Neural progenitor cell (in vitro differentiated cells): ENCODE measurements at regions not wholly inside any gene's neighbourhood (a gene's known extent, or its start where the extent isn't known, plus 50 kb on each side); places are given as distances from the start of the nearest gene placed in this dataset.

Experiments used
- DNase-seq: peaks from one replicate; pipeline ENCODE4 v3.0.0-alpha.2; 2016; ENCODE audit warnings: low spot score
- H2AFZ ChIP-seq: fragments of 200-600 bp; sonication (generic); replicated peaks from 2 replicates; pipeline ENCODE4 v1.6.1; 2016; ENCODE audit warnings: antibody characterized with exemption
- H3F3A ChIP-seq: fragments of 200-600 bp; sonication (generic); 2 replicates; pipeline ENCODE4 v1.6.1; 2016; ENCODE audit warnings: antibody characterized with exemption, low read depth
- H3K27ac ChIP-seq: fragments of 200-600 bp; sonication (generic); 2 replicates; pipeline ENCODE4 v1.5.1; 2016; ENCODE audit warnings: mild to moderate bottlenecking
- H3K27me3 ChIP-seq: fragments of 200-600 bp; sonication (generic); 2 replicates; pipeline ENCODE4 v1.6.1; 2016; ENCODE audit warnings: mild to moderate bottlenecking, moderate library complexity
- H3K36me3 ChIP-seq: fragments of 200-600 bp; sonication (generic); 2 replicates; pipeline ENCODE4 v1.5.1; 2016
- H3K4me1 ChIP-seq: fragments of 200-600 bp; sonication (generic); 2 replicates; pipeline ENCODE4 v1.6.1; 2016; ENCODE audit warnings: mixed run types
- H3K4me2 ChIP-seq: fragments of 200-600 bp; sonication (generic); 2 replicates; pipeline ENCODE4 v1.6.1; 2016
- H3K4me3 ChIP-seq: fragments of 200-600 bp; sonication (generic); 2 replicates; pipeline ENCODE4 v1.5.1; 2016
- H3K79me2 ChIP-seq: fragments of 200-600 bp; sonication (generic); 2 replicates; pipeline ENCODE4 v1.6.1; 2016; ENCODE audit warnings: low read depth
- H3K9ac ChIP-seq: fragments of 200-600 bp; sonication (generic); 2 replicates; pipeline ENCODE4 v1.6.1; 2016
- H3K9me3 ChIP-seq: fragments of 200-600 bp; sonication (generic); 2 replicates; pipeline ENCODE4 v1.5.1; 2016; ENCODE audit warnings: low read depth
- H4K20me1 ChIP-seq: fragments of 200-600 bp; sonication (generic); 2 replicates; pipeline ENCODE4 v1.6.1; 2016; ENCODE audit warnings: low read depth
- H3K27ac Mint-ChIP-seq: 3 replicates; pipeline ENCODE4 v1.8.0; 2021; ENCODE audit warnings: mixed read lengths
- H3K27me3 Mint-ChIP-seq: 2 replicates; pipeline ENCODE4 v1.8.0; 2022; ENCODE audit warnings: low read depth, mild to moderate bottlenecking, inconsistent platforms, moderate library complexity, mixed read lengths; ENCODE audit not compliant: insufficient read depth
- H3K36me3 Mint-ChIP-seq: 3 replicates; pipeline ENCODE4 v1.8.0; 2021; ENCODE audit warnings: mixed read lengths
- H3K4me1 Mint-ChIP-seq: 3 replicates; pipeline ENCODE4 v1.8.0; 2021; ENCODE audit warnings: mixed read lengths
- H3K4me3 Mint-ChIP-seq: 3 replicates; pipeline ENCODE4 v1.8.0; 2021; ENCODE audit warnings: mild to moderate bottlenecking, moderate library complexity, mixed read lengths
- H3K9me3 Mint-ChIP-seq: 3 replicates; pipeline ENCODE4 v1.8.0; 2020; ENCODE audit warnings: mixed read lengths
- CTCF ChIP-seq: fragments of 200-600 bp; sonication (generic); IDR thresholded peaks from 2 replicates; pipeline ENCODE4 v1.5.1; 2017; ENCODE audit warnings: antibody characterized with exemption, mild to moderate bottlenecking
- EZH2 ChIP-seq: fragments of 200-600 bp; sonication (generic); IDR thresholded peaks from 2 replicates; pipeline ENCODE4 v1.6.1; 2017; ENCODE audit warnings: antibody characterized with exemption, mild to moderate bottlenecking, moderate library complexity
- EZH2phosphoT487 ChIP-seq: fragments of 200-600 bp; sonication (generic); IDR thresholded peaks from 2 replicates; pipeline ENCODE4 v1.6.1; 2017; ENCODE audit warnings: antibody characterized with exemption

DNA sequence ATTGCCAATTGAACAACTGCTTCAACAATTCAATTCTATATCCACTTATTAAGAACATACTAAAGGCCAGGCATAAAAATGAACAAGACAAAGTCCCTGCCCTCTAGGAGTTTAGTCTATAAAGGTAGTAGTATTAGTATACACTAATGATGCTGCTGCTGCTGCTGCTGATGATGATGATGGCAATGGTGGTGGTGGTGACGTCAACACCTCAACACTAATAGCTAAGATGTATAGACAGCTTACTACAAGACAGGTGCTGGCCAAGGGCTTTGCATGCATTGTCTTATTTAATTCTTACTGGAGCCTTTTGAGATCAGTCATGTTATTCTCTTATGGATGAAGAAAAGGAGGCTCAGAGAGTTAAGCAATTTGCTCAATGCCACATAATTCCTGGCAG lies 164.4 kb upstream of the ASIC2 start:
- no peaks in the 10 kb centered on the region for H3K36me3 ChIP-seq
- peaks cover 7% of the 10 kb centered on the region for H3K4me1 Mint-ChIP-seq
- no peaks in the 10 kb centered on the region for H3K9me3 Mint-ChIP-seq
- TF ChIP-seq EZH2phosphoT487 (no peak), CTCF (no peak), EZH2 (no peak)
- H3K27me3 ChIP-seq: peaks cover 21% of the 10 kb centered on the region
- no peak overlapping the region for H3K4me2 ChIP-seq
- H3K9ac ChIP-seq: no peak overlapping the region
- peaks cover 8% of the 10 kb centered on the region for H3K4me1 ChIP-seq
- H3K9me3 ChIP-seq: no peaks in the 10 kb centered on the region
- no peaks in the 10 kb centered on the region for H3K36me3 Mint-ChIP-seq
- H3K79me2 ChIP-seq: no peaks in the 10 kb centered on the region
- H3K27me3 Mint-ChIP-seq: peaks cover 12% of the 10 kb centered on the region
- H3K4me3 ChIP-seq: no peak overlapping the region
- H3K27ac Mint-ChIP-seq: no peak overlapping the region
- no peak overlapping the region for H3K4me3 Mint-ChIP-seq
- no peak overlapping the region for H2AFZ ChIP-seq
- no peak overlapping the region for H3K27ac ChIP-seq
- no peaks in the 10 kb centered on the region for H3F3A ChIP-seq
- H4K20me1 ChIP-seq: no peaks in the 10 kb centered on the region
- DNase-seq: no peak

DNA sequence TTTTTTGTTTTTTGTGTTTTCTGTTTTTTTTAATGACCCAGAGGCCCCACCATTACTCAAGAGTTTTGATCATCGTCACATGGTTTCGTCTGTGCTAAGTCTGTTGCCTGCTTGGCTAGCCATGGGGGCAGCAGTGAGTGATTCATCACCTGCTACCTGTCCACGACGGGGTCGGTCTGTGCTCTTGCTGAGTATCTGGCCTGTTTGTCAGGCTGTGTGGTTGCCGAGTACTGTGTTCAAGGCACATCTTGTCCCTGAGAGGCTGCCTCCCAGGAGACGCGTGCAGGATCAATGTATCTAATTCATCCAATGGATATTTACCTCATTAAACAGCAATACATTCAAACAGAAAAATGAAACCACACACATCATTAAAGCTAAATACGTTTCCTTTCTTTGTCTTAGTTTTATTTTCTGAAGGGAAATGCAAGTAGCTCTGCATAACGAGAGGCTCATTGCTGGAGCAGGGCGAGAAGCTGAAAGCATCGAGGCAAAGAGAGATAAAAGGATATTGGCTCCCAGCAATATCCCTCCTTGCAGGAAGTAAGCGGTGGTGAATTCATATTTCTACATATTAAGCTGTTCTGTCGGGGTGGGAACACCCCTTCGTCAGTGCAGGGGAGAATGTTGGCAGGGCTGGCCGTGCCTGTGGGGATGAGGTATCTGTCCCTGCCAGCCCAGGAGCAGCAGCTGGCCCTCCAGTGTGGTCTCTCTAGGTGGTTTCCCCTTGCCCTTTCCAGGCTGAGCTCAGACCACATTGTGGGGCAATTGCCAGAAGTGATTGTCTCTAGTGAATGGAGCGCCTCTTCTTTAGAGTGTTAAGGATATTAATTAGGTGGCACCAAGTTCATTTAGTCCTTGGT lies 166.2 kb upstream of the ASIC2 start:
- H3K27ac ChIP-seq: no peak overlapping the region
- no peaks in the 10 kb centered on the region for H3K9me3 ChIP-seq
- no peaks in the 10 kb centered on the region for H3F3A ChIP-seq
- Mint-ChIP-seq H3K27ac (no peak overlapping the region), H3K4me1 (no peaks in the 10 kb centered on the region), H3K36me3 (no peaks in the 10 kb centered on the region), H3K27me3 (peaks cover 12% of the 10 kb centered on the region), H3K4me3 (no peak overlapping the region), H3K9me3 (no peaks in the 10 kb centered on the region)
- H4K20me1 ChIP-seq: no peaks in the 10 kb centered on the region
- no peak overlapping the region for H2AFZ ChIP-seq
- DNase-seq: no peak
- no peaks in the 10 kb centered on the region for H3K36me3 ChIP-seq
- no peak overlapping the region for H3K4me3 ChIP-seq
- no peak overlapping the region for H3K9ac ChIP-seq
- TF ChIP-seq EZH2phosphoT487 (no peak), EZH2 (no peak), CTCF (no peak)
- H3K27me3 ChIP-seq: peaks cover 21% of the 10 kb centered on the region
- no peaks in the 10 kb centered on the region for H3K4me1 ChIP-seq
- no peaks in the 10 kb centered on the region for H3K79me2 ChIP-seq
- no peak overlapping the region for H3K4me2 ChIP-seq

GRCh38 chr17:33460781-33461450 lies 167.8 kb upstream of the ASIC2 start:
- no peaks in the 10 kb centered on the region for H3K9me3 Mint-ChIP-seq
- no peaks in the 10 kb centered on the region for H4K20me1 ChIP-seq
- H3K27me3 Mint-ChIP-seq: peaks cover 12% of the 10 kb centered on the region
- H3K4me2 ChIP-seq: no peak overlapping the region
- peaks cover 13% of the 10 kb centered on the region for H3K27me3 ChIP-seq
- no peaks in the 10 kb centered on the region for H3F3A ChIP-seq
- TF ChIP-seq EZH2phosphoT487: no peak
- TF ChIP-seq EZH2: no peak
- no peaks in the 10 kb centered on the region for H3K9me3 ChIP-seq
- no peaks in the 10 kb centered on the region for H3K79me2 ChIP-seq
- no peak overlapping the region for H3K9ac ChIP-seq
- H3K4me3 Mint-ChIP-seq: no peak overlapping the region
- H3K27ac ChIP-seq: no peak overlapping the region
- H3K27ac Mint-ChIP-seq: no peak overlapping the region
- no peak overlapping the region for H3K4me3 ChIP-seq
- H2AFZ ChIP-seq: no peak overlapping the region
- no peaks in the 10 kb centered on the region for H3K4me1 ChIP-seq
- peaks cover 4% of the 10 kb centered on the region for H3K4me1 Mint-ChIP-seq
- H3K36me3 ChIP-seq: no peaks in the 10 kb centered on the region
- no peak for DNase-seq
- no peaks in the 10 kb centered on the region for H3K36me3 Mint-ChIP-seq

GRCh38 chr17:33463887-33464286 lies 170.8 kb upstream of the ASIC2 start:
- Histone ChIP-seq H3K4me2 (no peak overlapping the region), H2AFZ (no peak overlapping the region), H3K27ac (no peak overlapping the region), H3K27me3 (no peaks in the 10 kb centered on the region), H3K9me3 (no peaks in the 10 kb centered on the region), H3K4me3 (no peak overlapping the region), H3K4me1 (no peaks in the 10 kb centered on the region), H4K20me1 (no peaks in the 10 kb centered on the region), H3F3A (no peaks in the 10 kb centered on the region), H3K79me2 (no peaks in the 10 kb centered on the region), H3K36me3 (no peaks in the 10 kb centered on the region), H3K9ac (no peak overlapping the region)
- Mint-ChIP-seq H3K9me3 (peaks cover 4% of the 10 kb centered on the region), H3K36me3 (no peaks in the 10 kb centered on the region), H3K27ac (no peak overlapping the region), H3K4me1 (peaks cover 4% of the 10 kb centered on the region), H3K4me3 (no peak overlapping the region), H3K27me3 (peaks cover 8% of the 10 kb centered on the region)
- DNase-seq: no peak
- TF ChIP-seq EZH2: no peak
- no peak for TF ChIP-seq CTCF
- no peak for TF ChIP-seq EZH2phosphoT487
